ENCODE measurements at regions not wholly inside any gene's neighbourhood (a gene's known extent, or its start where the extent isn't known, plus 50 kb on each side); places are given as distances from the start of the nearest gene placed in this dataset.

DNA sequence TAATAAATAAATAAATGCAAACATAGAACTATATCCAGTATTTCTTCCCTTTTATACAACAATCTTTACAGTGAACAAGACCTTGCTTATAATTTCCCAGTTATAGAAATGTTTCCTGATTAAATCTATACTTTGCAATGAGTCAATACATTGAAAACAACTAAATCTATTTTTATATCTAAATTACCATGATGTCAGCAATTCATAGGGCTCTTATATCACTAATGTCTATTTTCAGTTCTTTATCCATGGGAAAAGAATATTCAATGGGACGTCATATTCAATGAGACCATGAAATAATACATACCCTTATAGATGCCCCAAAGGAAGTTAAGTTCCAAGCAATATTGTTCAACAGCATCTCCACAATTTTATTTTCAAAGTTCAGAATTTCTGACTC is 359.9 kb downstream of the CASP12 start (continued):
- TF ChIP-seq, protein P1, sequence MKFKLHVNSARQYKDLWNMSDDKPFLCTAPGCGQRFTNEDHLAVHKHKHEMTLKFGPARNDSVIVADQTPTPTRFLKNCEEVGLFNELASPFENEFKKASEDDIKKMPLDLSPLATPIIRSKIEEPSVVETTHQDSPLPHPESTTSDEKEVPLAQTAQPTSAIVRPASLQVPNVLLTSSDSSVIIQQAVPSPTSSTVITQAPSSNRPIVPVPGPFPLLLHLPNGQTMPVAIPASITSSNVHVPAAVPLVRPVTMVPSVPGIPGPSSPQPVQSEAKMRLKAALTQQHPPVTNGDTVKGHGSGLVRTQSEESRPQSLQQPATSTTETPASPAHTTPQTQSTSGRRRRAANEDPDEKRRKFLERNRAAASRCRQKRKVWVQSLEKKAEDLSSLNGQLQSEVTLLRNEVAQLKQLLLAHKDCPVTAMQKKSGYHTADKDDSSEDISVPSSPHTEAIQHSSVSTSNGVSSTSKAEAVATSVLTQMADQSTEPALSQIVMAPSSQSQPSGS (IDR thresholded peaks at IDR 0.05; ENCODE audit: low read length), result no peak
- no peak for TF ChIP-seq CHD1 (IDR thresholded peaks at IDR 0.05; ENCODE audit: low read depth, low read length)
- no peak for TF ChIP-seq NANOG (IDR thresholded peaks at IDR 0.05; ENCODE audit: insufficient read depth, low read depth, low read length, poor library complexity, severe bottlenecking)

All from H1 (cell line).